HCT116 (cell line): ENCODE measurements at regions not wholly inside any gene's neighbourhood (a gene's known extent, or its start where the extent isn't known, plus 50 kb on each side); places are given as distances from the start of the nearest gene placed in this dataset.

Experiments used
- ATAC-seq: fragments of 200-7000 bp; cut with Tn5 transposase; 2 replicates; pipeline ENCODE4 v1.9.1; 2020; ENCODE audit warnings: mild to moderate bottlenecking, moderate library complexity
- BruUV-seq: library from RNA; stranded (reverse); fragments of 400-500 nt; replicated peaks from 2 replicates; lab custom pipeline; 2021; lab: Mats Ljungman, UMichigan
- CTCF ChIA-PET: fragments of 300-600 bp; sonication (Branson Sonifier 250); formaldehyde crosslinking; loops from one replicate; lab custom pipeline; 2021; ENCODE audit warnings: antibody characterized with exemption; lab: Charles Lee
- POLR2A ChIA-PET: fragments of 300-600, 350-600 bp; sonication (Branson Sonifier 250); formaldehyde crosslinking; loops from one replicate; lab custom pipeline; 2021; ENCODE audit warnings: antibody characterized with exemption; lab: Charles Lee
- RAD21 ChIA-PET, 2 experiments: fragments of 300-600 bp; sonication (Branson Sonifier 250); formaldehyde crosslinking; loops; one replicate each; lab custom pipeline; 2023; ENCODE audit warnings: low total read pairs in 2 of 2; ENCODE audit not compliant: uncharacterized antibody in 2 of 2, unreplicated experiment in 2 of 2, low non-redundant PET in 1 of 2; lab: Charles Lee
- DNase-seq: peaks from one replicate; pipeline ENCODE4 v3.0.0-alpha.2; 2010; ENCODE audit warnings: low read depth, low spot score
- H2AFZ ChIP-seq: fragments of 200-600 bp; shearing (Covaris generic), sonication (generic); 2 replicates; pipeline ENCODE4 v1.6.1; 2017; ENCODE audit warnings: low read depth, mixed run types, mixed read lengths, antibody characterized with exemption, low read length; ENCODE audit not compliant: poor library complexity, severe bottlenecking
- H3K27ac ChIP-seq: 2 replicates; pipeline ENCODE4 v1.5.1; 2012; ENCODE audit warnings: low read depth, low read length
- H3K27me3 ChIP-seq: fragments of 200-600 bp; sonication (generic); 2 replicates; pipeline ENCODE4 v1.6.1; 2016; ENCODE audit warnings: mixed run types, low read length, mixed read lengths; ENCODE audit not compliant: insufficient read depth
- H3K36me3 ChIP-seq, 2 experiments: fragments of 200-500 bp in 1 of 2; fragments of 200-600 bp in 1 of 2; sonication (Bioruptor generic) in 1 of 2; sonication (generic) in 1 of 2; 2 replicates each; pipeline versions ENCODE4 v1.5.1 to v1.6.1; 2014 to 2016; ENCODE audit warnings: low read length in 2 of 2, inconsistent platforms in 1 of 2, mixed read lengths in 1 of 2, mixed run types in 1 of 2; ENCODE audit not compliant: insufficient read depth in 2 of 2, control insufficient read depth in 1 of 2
- H3K4me1 ChIP-seq, 2 experiments: fragments of 200-600 bp in 1 of 2; sonication (generic) in 1 of 2; 2 replicates each; pipeline versions ENCODE4 v1.5.1 to v1.6.1; 2012 to 2017; ENCODE audit warnings: low read length in 2 of 2, inconsistent platforms in 1 of 2, mild to moderate bottlenecking in 1 of 2, mixed read lengths in 1 of 2, mixed run types in 1 of 2, moderate library complexity in 1 of 2; ENCODE audit not compliant: insufficient read depth in 2 of 2, control insufficient read depth in 1 of 2
- H3K4me2 ChIP-seq: fragments of 200-600 bp; sonication (generic); 2 replicates; pipeline ENCODE4 v1.6.1; 2017; ENCODE audit warnings: mixed run types, low read length, mixed read lengths
- H3K4me3 ChIP-seq, 2 experiments: fragments of 200-600 bp in 1 of 2; sonication (generic) in 1 of 2; replicated peaks in 1 of 2; 2 replicates each; pipeline ENCODE4 v1.5.1; 2011 to 2016; ENCODE audit warnings: low read length in 2 of 2, control low read depth in 1 of 2, low read depth in 1 of 2, mild to moderate bottlenecking in 1 of 2, mixed read lengths in 1 of 2, mixed run types in 1 of 2
- H3K79me2 ChIP-seq: fragments of 200-600 bp; sonication (generic); 2 replicates; pipeline ENCODE4 v1.6.1; 2017; ENCODE audit warnings: mild to moderate bottlenecking, mixed run types, low read length, moderate library complexity, mixed read lengths; ENCODE audit not compliant: insufficient read depth
- H3K9ac ChIP-seq: fragments of 200-600 bp; sonication (generic); 2 replicates; pipeline ENCODE4 v1.6.1; 2016; ENCODE audit warnings: low read length, mixed read lengths
- H3K9me2 ChIP-seq: fragments of 200-600 bp; sonication (generic), shearing (Covaris generic); 2 replicates; pipeline ENCODE4 v1.6.1; 2017; ENCODE audit warnings: mixed run types, mild to moderate bottlenecking, moderate library complexity; ENCODE audit not compliant: insufficient read depth
- H3K9me3 ChIP-seq, 2 experiments: fragments of 200-500 bp in 1 of 2; fragments of 200-600 bp in 1 of 2; sonication (Bioruptor generic) in 1 of 2; sonication (generic) in 1 of 2; 2 replicates each; pipeline ENCODE4 v1.6.1; 2014 to 2017; ENCODE audit warnings: low read length in 2 of 2, mixed read lengths in 2 of 2, inconsistent platforms in 1 of 2, low read depth in 1 of 2, mild to moderate bottlenecking in 1 of 2, mixed run types in 1 of 2, moderate library complexity in 1 of 2; ENCODE audit not compliant: control insufficient read depth in 1 of 2, insufficient read depth in 1 of 2
- H4K20me1 ChIP-seq: fragments of 200-600 bp; sonication (generic), shearing (Covaris generic); 2 replicates; pipeline ENCODE4 v1.6.1; 2017; ENCODE audit warnings: mixed run types, mild to moderate bottlenecking, moderate library complexity; ENCODE audit not compliant: insufficient read depth
- CBX3 ChIP-seq: IDR thresholded peaks from 2 replicates; pipeline ENCODE4 v1.6.1; 2012; ENCODE audit warnings: low read depth
- CEBPB ChIP-seq: IDR thresholded peaks from 2 replicates; pipeline ENCODE4 v1.6.1; 2012; ENCODE audit warnings: low read depth
- EGR1 ChIP-seq: IDR thresholded peaks from 2 replicates; pipeline ENCODE4 v1.6.1; 2012; ENCODE audit warnings: low read depth
- ELF1 ChIP-seq: IDR thresholded peaks from 2 replicates; pipeline ENCODE4 v1.6.1; 2012; ENCODE audit warnings: low read depth, borderline replicate concordance
- EZH2 ChIP-seq: fragments of 200-600 bp; sonication (generic); IDR thresholded peaks from 2 replicates; pipeline ENCODE4 v1.6.1; 2017; ENCODE audit warnings: antibody characterized with exemption, mixed run types
- FOSL1 ChIP-seq: IDR thresholded peaks from 2 replicates; pipeline ENCODE4 v1.6.1; 2012; ENCODE audit warnings: low read depth
- JUND ChIP-seq: IDR thresholded peaks from 2 replicates; pipeline ENCODE4 v1.6.1; 2012
- POLR2A ChIP-seq: IDR thresholded peaks from 2 replicates; pipeline ENCODE4 v1.7.0; 2011; ENCODE audit warnings: borderline replicate concordance; ENCODE audit not compliant: insufficient read depth, insufficient read length; ENCODE audit errors: extremely low read depth
- RAD21 ChIP-seq: IDR thresholded peaks from 2 replicates; pipeline ENCODE4 v1.6.1; 2012; ENCODE audit warnings: low read depth, mild to moderate bottlenecking
- SIN3A ChIP-seq: IDR thresholded peaks from 2 replicates; pipeline ENCODE4 v1.6.1; 2012; ENCODE audit warnings: low read depth
- SP1 ChIP-seq: IDR thresholded peaks from 2 replicates; pipeline ENCODE4 v1.6.1; 2012; ENCODE audit warnings: low read depth
- SRF ChIP-seq: IDR thresholded peaks from 2 replicates; pipeline ENCODE4 v1.6.1; 2012; ENCODE audit warnings: low read depth
- TCF7L2 ChIP-seq: IDR thresholded peaks from 2 replicates; pipeline ENCODE4 v1.7.0; 2011; ENCODE audit warnings: borderline replicate concordance, inconsistent platforms; ENCODE audit not compliant: insufficient read depth, insufficient read length; ENCODE audit errors: extremely low read depth
- YY1 ChIP-seq: IDR thresholded peaks from 2 replicates; pipeline ENCODE4 v1.6.1; 2011; ENCODE audit warnings: low read length, low read depth, moderate library complexity, mild to moderate bottlenecking; ENCODE audit not compliant: insufficient replicate concordance; ENCODE audit errors: extremely low read depth
- ZBTB33 ChIP-seq: IDR thresholded peaks from 2 replicates; pipeline ENCODE4 v1.6.1; 2011; ENCODE audit warnings: mild to moderate bottlenecking, low read length, moderate library complexity; ENCODE audit not compliant: insufficient replicate concordance; ENCODE audit errors: extremely low read depth
- ZFX ChIP-seq: fragments of 450-650 bp; IDR thresholded peaks from 2 replicates; pipeline ENCODE4 v1.6.1; 2017
- ZNF274 ChIP-seq: fragments of 200-500 bp; sonication (Bioruptor generic); IDR thresholded peaks from 2 replicates; pipeline ENCODE4 v1.6.1; 2014; ENCODE audit warnings: mild to moderate bottlenecking, low read depth, low read length, inconsistent platforms
- intact Hi-C: fragments of 100-400 bp; cut with micrococcal nuclease; formaldehyde crosslinking; loops from 2 replicates; pipeline ENCODE4 v1.10.0; 2022
- TF ChIP-seq, protein P1 (sequence below): IDR thresholded peaks from 2 replicates; pipeline ENCODE4 v1.6.1; 2012; ENCODE audit warnings: low read depth
- TF ChIP-seq, protein P2 (sequence below): IDR thresholded peaks from 2 replicates; pipeline ENCODE4 v1.6.1; 2012

DNA sequence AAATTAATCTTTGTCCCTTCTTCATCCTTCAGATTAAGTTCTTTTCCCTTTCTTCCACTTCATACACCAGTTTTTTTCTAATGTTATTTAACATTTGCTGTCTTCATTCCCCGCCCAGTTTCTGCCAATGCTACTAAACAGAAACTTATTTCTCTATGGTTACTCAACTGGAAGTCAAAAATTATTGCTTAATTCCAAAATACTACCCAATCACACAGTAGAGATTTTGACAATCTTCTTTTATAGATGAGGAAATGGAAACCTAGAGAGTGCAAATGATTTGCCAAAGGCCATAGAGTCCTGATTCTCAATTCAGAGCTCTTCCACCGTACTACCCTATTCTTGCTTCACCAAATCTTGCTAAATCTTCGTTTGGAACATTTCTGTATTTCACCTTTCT, 58.1 kb upstream of the SH3GLB1 start:
- ChIA-PET RAD21 (no interaction called here), CTCF (no interaction called here), POLR2A (no interaction called here)
- H3K9me2 ChIP-seq, result no peaks in the 10 kb centered on the region
- H3K79me2 ChIP-seq, result no peaks in the 10 kb centered on the region
- H3K4me3 ChIP-seq, result no peak overlapping the region
- no peak overlapping the region for H3K4me2 ChIP-seq
- H3K36me3 ChIP-seq, result no peaks in the 10 kb centered on the region
- H3K9me3 ChIP-seq, result no peaks in the 10 kb centered on the region
- no peak for ATAC-seq
- intact Hi-C loops, result no loop called here
- peaks cover 0 to 7% of the 10 kb centered on the region in 2 experiments; a peak in 2 of 4 replicates for H3K4me1 ChIP-seq
- no peaks in the 10 kb centered on the region for H3K27me3 ChIP-seq
- H3K27ac ChIP-seq, result no peak overlapping the region
- no peaks in the 10 kb centered on the region; the same call in 1 of the 2 replicates for H4K20me1 ChIP-seq
- no peak overlapping the region for H3K9ac ChIP-seq
- DNase-seq, result no peak
- BruUV-seq, result no TSS peak
- H2AFZ ChIP-seq, result peak overlapping the region; percentile 27
- TF ChIP-seq POLR2A (no peak), CEBPB (no peak), RAD21 (no peak), CBX3 (no peak), ZFX (no peak), ZBTB33 (no peak), JUND (no peak), EGR1 (no peak), SIN3A (no peak), SRF (no peak), ELF1 (no peak), YY1 (no peak), FOSL1 (no peak), SP1 (no peak), TCF7L2 (no peak), ZNF274 (no peak), EZH2 (no peak)
- TF ChIP-seq, protein P1, sequence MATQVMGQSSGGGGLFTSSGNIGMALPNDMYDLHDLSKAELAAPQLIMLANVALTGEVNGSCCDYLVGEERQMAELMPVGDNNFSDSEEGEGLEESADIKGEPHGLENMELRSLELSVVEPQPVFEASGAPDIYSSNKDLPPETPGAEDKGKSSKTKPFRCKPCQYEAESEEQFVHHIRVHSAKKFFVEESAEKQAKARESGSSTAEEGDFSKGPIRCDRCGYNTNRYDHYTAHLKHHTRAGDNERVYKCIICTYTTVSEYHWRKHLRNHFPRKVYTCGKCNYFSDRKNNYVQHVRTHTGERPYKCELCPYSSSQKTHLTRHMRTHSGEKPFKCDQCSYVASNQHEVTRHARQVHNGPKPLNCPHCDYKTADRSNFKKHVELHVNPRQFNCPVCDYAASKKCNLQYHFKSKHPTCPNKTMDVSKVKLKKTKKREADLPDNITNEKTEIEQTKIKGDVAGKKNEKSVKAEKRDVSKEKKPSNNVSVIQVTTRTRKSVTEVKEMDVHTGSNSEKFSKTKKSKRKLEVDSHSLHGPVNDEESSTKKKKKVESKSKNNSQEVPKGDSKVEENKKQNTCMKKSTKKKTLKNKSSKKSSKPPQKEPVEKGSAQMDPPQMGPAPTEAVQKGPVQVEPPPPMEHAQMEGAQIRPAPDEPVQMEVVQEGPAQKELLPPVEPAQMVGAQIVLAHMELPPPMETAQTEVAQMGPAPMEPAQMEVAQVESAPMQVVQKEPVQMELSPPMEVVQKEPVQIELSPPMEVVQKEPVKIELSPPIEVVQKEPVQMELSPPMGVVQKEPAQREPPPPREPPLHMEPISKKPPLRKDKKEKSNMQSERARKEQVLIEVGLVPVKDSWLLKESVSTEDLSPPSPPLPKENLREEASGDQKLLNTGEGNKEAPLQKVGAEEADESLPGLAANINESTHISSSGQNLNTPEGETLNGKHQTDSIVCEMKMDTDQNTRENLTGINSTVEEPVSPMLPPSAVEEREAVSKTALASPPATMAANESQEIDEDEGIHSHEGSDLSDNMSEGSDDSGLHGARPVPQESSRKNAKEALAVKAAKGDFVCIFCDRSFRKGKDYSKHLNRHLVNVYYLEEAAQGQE, result no peak
- TF ChIP-seq, protein P2, sequence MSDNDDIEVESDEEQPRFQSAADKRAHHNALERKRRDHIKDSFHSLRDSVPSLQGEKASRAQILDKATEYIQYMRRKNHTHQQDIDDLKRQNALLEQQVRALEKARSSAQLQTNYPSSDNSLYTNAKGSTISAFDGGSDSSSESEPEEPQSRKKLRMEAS, result no peak
